ENCODE measurements at regions not wholly inside any gene's neighbourhood (a gene's known extent, or its start where the extent isn't known, plus 50 kb on each side); places are given as distances from the start of the nearest gene placed in this dataset.
"Not testable (repeated sequence)": the region's sequence is repeated elsewhere in the genome, so short reads cannot be mapped to it uniquely, and the experiment has no call there.

GRCh38 chr2:77578354-77578753 lies 56.2 kb upstream of the LRRTM4 start:
- no peak overlapping the region for H3K27ac Mint-ChIP-seq
- H3K9me3 Mint-ChIP-seq, result peaks cover 0 to 12% of the 10 kb centered on the region in 2 donors
- no peak for DNase-seq (ENCODE audit: low spot score in 2 of 2)

GRCh38 chr2:77579076-77579769 lies 57.0 kb upstream of the LRRTM4 start:
- no peak for ATAC-seq
- Mint-ChIP-seq H3K36me3 (no peaks in the 10 kb centered on the region), H3K27ac (no peak overlapping the region), H3K9me3 (peaks cover 8 to 18% of the 10 kb centered on the region in 2 donors)
- DNase-seq (ENCODE audit: low spot score in 2 of 2), result no peak

More at GRCh38 chr2:77578354-77578753, 56.2 kb upstream of the LRRTM4 start:
- no peaks in the 10 kb centered on the region for H3K36me3 Mint-ChIP-seq
- ATAC-seq, result no peak

GRCh38 chr2:77588438-77588837 lies 66.3 kb upstream of the LRRTM4 start:
- Mint-ChIP-seq H3K27ac (no peak overlapping the region), H3K36me3 (no peaks in the 10 kb centered on the region), H3K9me3 (peaks cover 14 to 17% of the 10 kb centered on the region in 2 donors)
- DNase-seq (ENCODE audit: low spot score in 2 of 2) (no peak), ATAC-seq (no peak)

- ATAC-seq, result no peak
These were observed 68.2 kb upstream of the LRRTM4 start for GRCh38 chr2:77590298-77590917.

GRCh38 chr2:77592955-77593354 lies 70.8 kb upstream of the LRRTM4 start:
- H3K9me3 Mint-ChIP-seq, result peaks cover 10 to 14% of the 10 kb centered on the region in 2 donors
- DNase-seq (ENCODE audit: low spot score in 2 of 2); ATAC-seq; H3K36me3 Mint-ChIP-seq; H3K27ac Mint-ChIP-seq: not testable (repeated sequence)

More at GRCh38 chr2:77590298-77590917, 68.2 kb upstream of the LRRTM4 start:
- Mint-ChIP-seq H3K9me3 (peaks cover 10 to 14% of the 10 kb centered on the region in 2 donors), H3K27ac (no peak overlapping the region), H3K36me3 (no peaks in the 10 kb centered on the region)
- no peak for DNase-seq (ENCODE audit: low spot score in 2 of 2)

- no peak for DNase-seq (ENCODE audit: low spot score in 2 of 2)
- peaks cover 15 to 21% of the 10 kb centered on the region in 2 donors for H3K9me3 Mint-ChIP-seq
These were observed 80.6 kb upstream of the LRRTM4 start for GRCh38 chr2:77602771-77603170.

GRCh38 chr2:77604953-77605929 lies 83.1 kb upstream of the LRRTM4 start:
- H3K9me3 Mint-ChIP-seq, result peaks cover 11 to 18% of the 10 kb centered on the region in 2 donors
- DNase-seq (ENCODE audit: low spot score in 2 of 2) (no peak), ATAC-seq (no peak)
- no peak overlapping the region for H3K27ac Mint-ChIP-seq
- H3K36me3 Mint-ChIP-seq, result peaks cover 0 to 2% of the 10 kb centered on the region in 2 donors

More at GRCh38 chr2:77602771-77603170, 80.6 kb upstream of the LRRTM4 start:
- no peaks in the 10 kb centered on the region for H3K36me3 Mint-ChIP-seq
- ATAC-seq, result no peak
- no peak overlapping the region for H3K27ac Mint-ChIP-seq

- Mint-ChIP-seq H3K27ac (no peak overlapping the region), H3K9me3 (peaks cover 20 to 29% of the 10 kb centered on the region in 2 donors), H3K36me3 (peaks cover 0 to 17% of the 10 kb centered on the region in 2 donors)
- ATAC-seq, result no peak
- no peak for DNase-seq (ENCODE audit: low spot score in 2 of 2)
These were observed 86.3 kb upstream of the LRRTM4 start for GRCh38 chr2:77608510-77608909.

- Mint-ChIP-seq H3K36me3 (peaks cover 0 to 6% of the 10 kb centered on the region in 2 donors), H3K27ac (no peak overlapping the region), H3K9me3 (peaks cover 11 to 21% of the 10 kb centered on the region in 2 donors)
- ATAC-seq (no peak), DNase-seq (ENCODE audit: low spot score in 2 of 2) (no peak)
These were observed 107.4 kb upstream of the LRRTM4 start for GRCh38 chr2:77629539-77629938.

- Mint-ChIP-seq H3K27ac (no peak overlapping the region), H3K36me3 (peaks cover 0 to 6% of the 10 kb centered on the region in 2 donors), H3K9me3 (peaks cover 15 to 27% of the 10 kb centered on the region in 2 donors)
- DNase-seq (ENCODE audit: low spot score in 2 of 2) (no peak), ATAC-seq (no peak)
These were observed 108.8 kb upstream of the LRRTM4 start for GRCh38 chr2:77631007-77631406.

- no peak for ATAC-seq
- DNase-seq (ENCODE audit: low spot score in 2 of 2), result no peak
- peaks cover 0 to 6% of the 10 kb centered on the region in 2 donors for H3K36me3 Mint-ChIP-seq
- no peak overlapping the region for H3K27ac Mint-ChIP-seq
- H3K9me3 Mint-ChIP-seq, result peaks cover 19 to 38% of the 10 kb centered on the region in 2 donors
These were observed 111.4 kb upstream of the LRRTM4 start for GRCh38 chr2:77633601-77634000.

GRCh38 chr2:77640924-77641323 lies 118.7 kb upstream of the LRRTM4 start:
- H3K9me3 Mint-ChIP-seq, result peaks cover 26 to 36% of the 10 kb centered on the region in 2 donors
- peaks cover 0 to 14% of the 10 kb centered on the region in 2 donors for H3K36me3 Mint-ChIP-seq
- no peak for DNase-seq (ENCODE audit: low spot score in 2 of 2)
- no peak for ATAC-seq
- H3K27ac Mint-ChIP-seq, result no peak overlapping the region

GRCh38 chr2:77642339-77642738 lies 120.2 kb upstream of the LRRTM4 start:
- peaks cover 0 to 14% of the 10 kb centered on the region in 2 donors for H3K36me3 Mint-ChIP-seq
- no peak overlapping the region for H3K27ac Mint-ChIP-seq
- H3K9me3 Mint-ChIP-seq, result peaks cover 26 to 28% of the 10 kb centered on the region in 2 donors
- ATAC-seq (no peak), DNase-seq (ENCODE audit: low spot score in 2 of 2) (no peak)

GRCh38 chr2:77649856-77650255 lies 127.7 kb upstream of the LRRTM4 start:
- ATAC-seq (no peak), DNase-seq (ENCODE audit: low spot score in 2 of 2) (no peak)
- peaks cover 10 to 13% of the 10 kb centered on the region in 2 donors for H3K9me3 Mint-ChIP-seq
- H3K27ac Mint-ChIP-seq, result no peak overlapping the region
- no peaks in the 10 kb centered on the region for H3K36me3 Mint-ChIP-seq

- DNase-seq (ENCODE audit: low spot score in 2 of 2) (no peak), ATAC-seq (no peak)
- Mint-ChIP-seq H3K9me3 (peaks cover 10 to 20% of the 10 kb centered on the region in 2 donors), H3K36me3 (no peaks in the 10 kb centered on the region), H3K27ac (no peak overlapping the region)
These were observed 130.3 kb upstream of the LRRTM4 start for GRCh38 chr2:77652499-77652898.

GRCh38 chr2:77664491-77664890 lies 142.3 kb upstream of the LRRTM4 start:
- no peak for DNase-seq (ENCODE audit: low spot score in 2 of 2)
- Mint-ChIP-seq H3K27ac (no peak overlapping the region), H3K9me3 (no peaks in the 10 kb centered on the region), H3K36me3 (no peaks in the 10 kb centered on the region)
- ATAC-seq, result no peak
